ENCODE measurements at regions not wholly inside any gene's neighbourhood (a gene's known extent, or its start where the extent isn't known, plus 50 kb on each side); places are given as distances from the start of the nearest gene placed in this dataset.
A peak's percentile ranks its signal among the peaks of the same experiment; 100 is the strongest.

- H3K27ac ChIP-seq (ENCODE audit: low read depth, low read length), result no peak overlapping the region
- H3K4me3 ChIP-seq (replicated peaks in 1 of 2; ENCODE audit: low read depth in 1 of 2, low read length in 2 of 2), result no peak overlapping the region
- H3K9me2 ChIP-seq (ENCODE audit: insufficient read depth), result no peaks in the 10 kb centered on the region
- H3K9me3 ChIP-seq (ENCODE audit: control insufficient read depth in 1 of 2, insufficient read depth in 1 of 2, low read depth in 1 of 2, low read length in 2 of 2), result no peaks in the 10 kb centered on the region
- H3K27me3 ChIP-seq (ENCODE audit: insufficient read depth, low read length), result no peaks in the 10 kb centered on the region
- no peaks in the 10 kb centered on the region for H3K79me2 ChIP-seq (ENCODE audit: insufficient read depth, low read length)
- intact Hi-C loops (cut with micrococcal nuclease), result no loop called here
- TF ChIP-seq CEBPB (IDR thresholded peaks at IDR 0.05; ENCODE audit: low read depth) (no peak), CTCF (IDR thresholded peaks at IDR 0.05 in 2 of 3, conservative IDR thresholded peaks at IDR 0.05 in 1 of 3; ENCODE audit: borderline replicate concordance in 1 of 3, insufficient read depth in 1 of 3, low read depth in 2 of 3, low read length in 2 of 3) (no peak), EZH2 (IDR thresholded peaks at IDR 0.05) (no peak), SRF (IDR thresholded peaks at IDR 0.05; ENCODE audit: low read depth) (no peak), CBX3 (IDR thresholded peaks at IDR 0.05; ENCODE audit: low read depth) (no peak), YY1 (IDR thresholded peaks at IDR 0.05; ENCODE audit: extremely low read depth, insufficient replicate concordance, low read depth, low read length) (no peak), FOSL1 (IDR thresholded peaks at IDR 0.05; ENCODE audit: low read depth) (no peak), EGR1 (IDR thresholded peaks at IDR 0.05; ENCODE audit: low read depth) (no peak)
- DNase-seq (ENCODE audit: low read depth, low spot score), result no peak
- no peak overlapping the region for H3K9ac ChIP-seq (ENCODE audit: low read length)
- no peaks in the 10 kb centered on the region for H3K36me3 ChIP-seq (ENCODE audit: control insufficient read depth in 1 of 2, insufficient read depth in 2 of 2, low read length in 2 of 2)
- CTCF ChIA-PET, result interaction anchor here (2.0 kb wide), 1 partner anchor 369 kb away, joined by 14 read pairs; no protein-coding TSS in a partner anchor
- ATAC-seq, result no peak
- RAD21 ChIA-PET (ENCODE audit: low non-redundant PET in 1 of 2, low total read pairs in 2 of 2, uncharacterized antibody in 2 of 2, unreplicated experiment in 2 of 2), result no interaction called here
- H4K20me1 ChIP-seq (ENCODE audit: insufficient read depth), result no peaks in the 10 kb centered on the region
- H3K4me2 ChIP-seq (ENCODE audit: low read length), result no peak overlapping the region
- H3K4me1 ChIP-seq (ENCODE audit: control insufficient read depth in 1 of 2, insufficient read depth in 2 of 2, low read length in 2 of 2), result no peaks in the 10 kb centered on the region
- POLR2A ChIA-PET, result no interaction called here
- no peak overlapping the region for H2AFZ ChIP-seq (ENCODE audit: low read depth, low read length, poor library complexity, severe bottlenecking)
- BruUV-seq (replicated peaks), result no TSS peak
Observed at GRCh38 chr5:129399069-129399468, 61.0 kb upstream of the ADAMTS19 start.

- no peak overlapping the region for H3K27ac ChIP-seq (ENCODE audit: low read depth, low read length)
- intact Hi-C loops (cut with micrococcal nuclease), result loop anchor here (5.0 kb wide), 1 partner anchor 367 kb away; no protein-coding TSS in a partner anchor
- BruUV-seq (replicated peaks), result no TSS peak
Observed at GRCh38 chr5:129400395-129400983, 59.6 kb upstream of the ADAMTS19 start.

More at GRCh38 chr5:129400395-129400983, 59.6 kb upstream of the ADAMTS19 start:
- Histone ChIP-seq H3K9me3 (ENCODE audit: control insufficient read depth in 1 of 2, insufficient read depth in 1 of 2, low read depth in 1 of 2, low read length in 2 of 2) (no peaks in the 10 kb centered on the region), H2AFZ (ENCODE audit: low read depth, low read length, poor library complexity, severe bottlenecking) (peak overlapping the region; percentile 95), H3K9ac (ENCODE audit: low read length) (no peak overlapping the region), H3K36me3 (ENCODE audit: control insufficient read depth in 1 of 2, insufficient read depth in 2 of 2, low read length in 2 of 2) (no peaks in the 10 kb centered on the region), H3K4me3 (replicated peaks in 1 of 2; ENCODE audit: low read depth in 1 of 2, low read length in 2 of 2) (no peak overlapping the region), H3K9me2 (ENCODE audit: insufficient read depth) (no peaks in the 10 kb centered on the region), H3K79me2 (ENCODE audit: insufficient read depth, low read length) (no peaks in the 10 kb centered on the region), H4K20me1 (ENCODE audit: insufficient read depth) (no peaks in the 10 kb centered on the region), H3K27me3 (ENCODE audit: insufficient read depth, low read length) (no peaks in the 10 kb centered on the region), H3K4me2 (ENCODE audit: low read length) (no peak overlapping the region), H3K4me1 (ENCODE audit: control insufficient read depth in 1 of 2, insufficient read depth in 2 of 2, low read length in 2 of 2) (no peaks in the 10 kb centered on the region)
- ChIA-PET RAD21 (ENCODE audit: low non-redundant PET in 1 of 2, low total read pairs in 2 of 2, uncharacterized antibody in 2 of 2, unreplicated experiment in 2 of 2) (no interaction called here), CTCF (interaction anchor here (0.9 to 2.2 kb wide), 5 partner anchors 9 to 495 kb away, joined by 3 to 14 read pairs (median 4); no protein-coding TSS in a partner anchor), POLR2A (no interaction called here)
- no peak for ATAC-seq
- TF ChIP-seq RAD21 (IDR thresholded peaks at IDR 0.05; ENCODE audit: low read depth) (peak; percentile 31; the same call in 1 of the 2 replicates), EZH2 (IDR thresholded peaks at IDR 0.05) (no peak), CTCF (IDR thresholded peaks at IDR 0.05 in 2 of 3, conservative IDR thresholded peaks at IDR 0.05 in 1 of 3; ENCODE audit: borderline replicate concordance in 1 of 3, insufficient read depth in 1 of 3, low read depth in 2 of 3, low read length in 2 of 3) (peak in 2 of 3 experiments; percentile 9 to 33; a peak in 2 of 6 replicates)
- DNase-seq (ENCODE audit: low read depth, low spot score), result no peak
